ENCODE measurements at regions not wholly inside any gene's neighbourhood (a gene's known extent, or its start where the extent isn't known, plus 50 kb on each side); places are given as distances from the start of the nearest gene placed in this dataset.

GRCh38 chr2:164138750-164139149 is 402.9 kb upstream of the FIGN start (continued):
- TF ChIP-seq ATF2 (IDR thresholded peaks at IDR 0.05; ENCODE audit: low read length) = no peak
- no peak for TF ChIP-seq POLR2AphosphoS5 (IDR thresholded peaks at IDR 0.05; ENCODE audit: low read depth, low read length)
- TF ChIP-seq TEAD4 (IDR thresholded peaks at IDR 0.05; ENCODE audit: low read depth, low read length) = no peak
- TF ChIP-seq USF2 (IDR thresholded peaks at IDR 0.05; ENCODE audit: low read length) = no peak
- no peak for TF ChIP-seq ZNF274 (IDR thresholded peaks at IDR 0.05; ENCODE audit: borderline replicate concordance, extremely low read depth, low read length)
- no peak for TF ChIP-seq CTBP2 (IDR thresholded peaks at IDR 0.05; ENCODE audit: borderline replicate concordance, insufficient read depth, insufficient read length, low read length)
- TF ChIP-seq KDM5A (IDR thresholded peaks at IDR 0.05; ENCODE audit: low read length) = no peak

Data from H1 (cell line).